Choroid plexus epithelial cell (primary cell): ENCODE measurements at regions not wholly inside any gene's neighbourhood (a gene's known extent, or its start where the extent isn't known, plus 50 kb on each side); places are given as distances from the start of the nearest gene placed in this dataset.
A peak's percentile ranks its signal among the peaks of the same experiment; 100 is the strongest.

Source experiments
- DNase-seq: peaks from one replicate; pipeline ENCODE4 v3.0.0-alpha.2; 2010; ENCODE audit warnings: low read depth
- H3K4me3 ChIP-seq: 2 replicates; pipeline ENCODE4 v1.5.1; 2011; ENCODE audit warnings: low read depth, mild to moderate bottlenecking, control low read depth, low read length, moderate library complexity
- CTCF ChIP-seq: conservative IDR thresholded peaks from 2 replicates; pipeline ENCODE4 v1.5.1; 2011; ENCODE audit warnings: low read depth, mild to moderate bottlenecking, control low read depth, inconsistent platforms, low read length, moderate library complexity

GRCh38 chr12:13348464-13348863 is 151.9 kb downstream of the EMP1 start:
- no peak overlapping the region for H3K4me3 ChIP-seq
- no peak for DNase-seq
- no peak for TF ChIP-seq CTCF

- no peak overlapping the region for H3K4me3 ChIP-seq
- DNase-seq, result peak; percentile 26
- TF ChIP-seq CTCF, result peak; percentile 4
These were observed 150.9 kb downstream of the EMP1 start for GRCh38 chr12:13347241-13348043.

- no peak for TF ChIP-seq CTCF
- H3K4me3 ChIP-seq, result no peak overlapping the region
- no peak for DNase-seq
These were observed 149.2 kb downstream of the EMP1 start for GRCh38 chr12:13345722-13346121.

- no peak for DNase-seq
- no peak for TF ChIP-seq CTCF
- no peak overlapping the region for H3K4me3 ChIP-seq
These were observed 146.8 kb downstream of the EMP1 start for GRCh38 chr12:13343375-13343774.

GRCh38 chr12:13342971-13343370 is 146.4 kb downstream of the EMP1 start:
- DNase-seq, result no peak
- H3K4me3 ChIP-seq, result no peak overlapping the region
- TF ChIP-seq CTCF, result no peak

DNA sequence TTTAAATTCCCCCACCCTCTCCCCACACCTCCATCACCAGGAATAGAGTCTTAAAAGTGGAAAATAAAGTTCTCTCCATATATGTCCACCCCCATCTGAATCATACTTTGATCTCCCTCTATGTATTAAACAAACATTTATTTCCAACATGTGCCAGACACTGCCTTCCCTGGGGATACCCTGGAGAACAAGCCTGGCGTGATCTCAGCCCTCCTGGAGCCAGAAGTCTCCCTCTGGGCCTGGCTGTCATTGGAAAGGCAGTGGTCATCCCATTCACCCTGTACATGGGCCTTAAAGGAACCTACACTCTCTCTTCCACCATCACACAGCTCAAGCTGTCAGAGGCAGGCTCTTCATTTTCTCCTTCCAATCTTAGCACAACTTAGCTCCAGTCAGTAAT is 143.6 kb downstream of the EMP1 start:
- no peak for DNase-seq
- TF ChIP-seq CTCF, result no peak
- no peak overlapping the region for H3K4me3 ChIP-seq

GRCh38 chr12:13339538-13339937 is 143.0 kb downstream of the EMP1 start:
- no peak for TF ChIP-seq CTCF
- DNase-seq, result no peak
- H3K4me3 ChIP-seq, result no peak overlapping the region
